SJSA1 (cell line): ENCODE measurements at regions not wholly inside any gene's neighbourhood (a gene's known extent, or its start where the extent isn't known, plus 50 kb on each side); places are given as distances from the start of the nearest gene placed in this dataset.

Source experiments
- DNase-seq, 2 experiments: peaks; one replicate each; pipeline ENCODE4 v3.0.0-alpha.2; 2015 to 2020; ENCODE audit warnings: low spot score in 2 of 2, low read depth in 1 of 2
- H3K27ac ChIP-seq: fragments of 250-450 bp; sonication (Bioruptor Pico); 2 replicates; pipeline ENCODE4 v1.5.1; 2020; ENCODE audit warnings: mild to moderate bottlenecking, moderate library complexity
- H3K27me3 ChIP-seq: fragments of 250-450 bp; sonication (Bioruptor Pico); replicated peaks from 2 replicates; pipeline ENCODE4 v1.5.1; 2020; ENCODE audit warnings: mild to moderate bottlenecking, moderate library complexity
- H3K36me3 ChIP-seq: fragments of 250-450 bp; sonication (Bioruptor Pico); 2 replicates; pipeline ENCODE4 v1.5.1; 2020; ENCODE audit warnings: mild to moderate bottlenecking
- H3K4me1 ChIP-seq: fragments of 250-450 bp; sonication (Bioruptor Pico); replicated peaks from 2 replicates; pipeline ENCODE4 v1.6.1; 2021; ENCODE audit warnings: mild to moderate bottlenecking
- H3K4me3 ChIP-seq: fragments of 250-450 bp; sonication (Bioruptor Pico); 2 replicates; pipeline ENCODE4 v1.5.1; 2020; ENCODE audit warnings: mild to moderate bottlenecking
- H3K9me3 ChIP-seq: fragments of 250-450 bp; sonication (Bioruptor Pico); replicated peaks from 2 replicates; pipeline ENCODE4 v1.5.1; 2020; ENCODE audit warnings: mild to moderate bottlenecking

- DNase-seq, result no peak
- H3K4me3 ChIP-seq, result no peak overlapping the region
- H3K9me3 ChIP-seq, result no peaks in the 10 kb centered on the region
- H3K4me1 ChIP-seq, result no peaks in the 10 kb centered on the region
- H3K27ac ChIP-seq, result no peak overlapping the region
- H3K27me3 ChIP-seq, result no peaks in the 10 kb centered on the region
- H3K36me3 ChIP-seq, result no peaks in the 10 kb centered on the region
These were observed 179.9 kb upstream of the NETO1 start for GRCh38 chr18:73047688-73048087.

GRCh38 chr18:73045037-73045436 lies 177.2 kb upstream of the NETO1 start:
- no peak overlapping the region for H3K27ac ChIP-seq
- DNase-seq, result no peak
- H3K4me1 ChIP-seq, result no peaks in the 10 kb centered on the region
- no peaks in the 10 kb centered on the region for H3K27me3 ChIP-seq
- H3K4me3 ChIP-seq, result no peak overlapping the region
- H3K36me3 ChIP-seq, result no peaks in the 10 kb centered on the region
- H3K9me3 ChIP-seq, result no peaks in the 10 kb centered on the region

GRCh38 chr18:73043611-73044010 lies 175.8 kb upstream of the NETO1 start:
- no peaks in the 10 kb centered on the region for H3K27me3 ChIP-seq
- DNase-seq, result no peak
- no peaks in the 10 kb centered on the region for H3K9me3 ChIP-seq
- no peaks in the 10 kb centered on the region for H3K4me1 ChIP-seq
- no peak overlapping the region for H3K4me3 ChIP-seq
- no peaks in the 10 kb centered on the region for H3K36me3 ChIP-seq
- H3K27ac ChIP-seq, result no peak overlapping the region

GRCh38 chr18:73043211-73043610 lies 175.4 kb upstream of the NETO1 start:
- Histone ChIP-seq H3K9me3 (no peaks in the 10 kb centered on the region), H3K4me1 (no peaks in the 10 kb centered on the region), H3K27me3 (no peaks in the 10 kb centered on the region), H3K4me3 (no peak overlapping the region), H3K27ac (no peak overlapping the region), H3K36me3 (no peaks in the 10 kb centered on the region)
- DNase-seq, result no peak

- Histone ChIP-seq H3K36me3 (no peaks in the 10 kb centered on the region), H3K9me3 (no peaks in the 10 kb centered on the region), H3K4me3 (no peak overlapping the region), H3K27ac (no peak overlapping the region), H3K4me1 (no peaks in the 10 kb centered on the region), H3K27me3 (no peaks in the 10 kb centered on the region)
- no peak for DNase-seq
These were observed 172.5 kb upstream of the NETO1 start for GRCh38 chr18:73040247-73040646.

GRCh38 chr18:73038336-73038735 lies 170.5 kb upstream of the NETO1 start:
- Histone ChIP-seq H3K27ac (no peak overlapping the region), H3K4me1 (no peaks in the 10 kb centered on the region), H3K9me3 (no peaks in the 10 kb centered on the region), H3K36me3 (no peaks in the 10 kb centered on the region), H3K27me3 (no peaks in the 10 kb centered on the region), H3K4me3 (no peak overlapping the region)
- DNase-seq, result no peak

- Histone ChIP-seq H3K9me3 (no peaks in the 10 kb centered on the region; the same call in 1 of the 2 replicates), H3K36me3 (no peaks in the 10 kb centered on the region), H3K4me3 (no peak overlapping the region), H3K27me3 (no peaks in the 10 kb centered on the region), H3K4me1 (no peaks in the 10 kb centered on the region), H3K27ac (no peak overlapping the region)
- DNase-seq, result no peak
These were observed 156.2 kb upstream of the NETO1 start for GRCh38 chr18:73023975-73024374.

GRCh38 chr18:73009691-73010090 lies 141.9 kb upstream of the NETO1 start:
- Histone ChIP-seq H3K4me3 (no peak overlapping the region), H3K9me3 (0 out of 2 replicates have a peak, but pooled peaks cover 2% of the 10 kb centered on the region), H3K36me3 (no peaks in the 10 kb centered on the region), H3K27me3 (no peaks in the 10 kb centered on the region), H3K27ac (no peak overlapping the region), H3K4me1 (no peaks in the 10 kb centered on the region)
- DNase-seq, result no peak

GRCh38 chr18:73007915-73008308 lies 140.1 kb upstream of the NETO1 start:
- no peak for DNase-seq
- Histone ChIP-seq H3K9me3 (no peaks in the 10 kb centered on the region), H3K27ac (no peak overlapping the region), H3K36me3 (no peaks in the 10 kb centered on the region), H3K4me3 (no peak overlapping the region), H3K4me1 (no peaks in the 10 kb centered on the region), H3K27me3 (no peaks in the 10 kb centered on the region)

- no peak for DNase-seq
- no peaks in the 10 kb centered on the region for H3K27me3 ChIP-seq
- H3K4me3 ChIP-seq, result no peak overlapping the region
- no peaks in the 10 kb centered on the region for H3K36me3 ChIP-seq
- H3K9me3 ChIP-seq, result no peaks in the 10 kb centered on the region
- H3K4me1 ChIP-seq, result no peaks in the 10 kb centered on the region
- no peak overlapping the region for H3K27ac ChIP-seq
These were observed 139.6 kb upstream of the NETO1 start for GRCh38 chr18:73007195-73007914.

- Histone ChIP-seq H3K4me3 (no peak overlapping the region), H3K9me3 (no peaks in the 10 kb centered on the region), H3K36me3 (no peaks in the 10 kb centered on the region), H3K27me3 (no peaks in the 10 kb centered on the region), H3K4me1 (no peaks in the 10 kb centered on the region), H3K27ac (no peak overlapping the region)
- no peak for DNase-seq
These were observed 138.5 kb upstream of the NETO1 start for GRCh38 chr18:73006331-73006730.

GRCh38 chr18:73004260-73004659 lies 136.5 kb upstream of the NETO1 start:
- Histone ChIP-seq H3K36me3 (no peaks in the 10 kb centered on the region), H3K27me3 (no peaks in the 10 kb centered on the region), H3K9me3 (no peaks in the 10 kb centered on the region), H3K4me3 (no peak overlapping the region), H3K4me1 (no peaks in the 10 kb centered on the region), H3K27ac (no peak overlapping the region)
- DNase-seq, result no peak

- Histone ChIP-seq H3K27me3 (no peaks in the 10 kb centered on the region), H3K9me3 (no peaks in the 10 kb centered on the region), H3K27ac (no peak overlapping the region), H3K4me1 (no peaks in the 10 kb centered on the region), H3K4me3 (no peak overlapping the region), H3K36me3 (no peaks in the 10 kb centered on the region)
- no peak for DNase-seq
These were observed 132.3 kb upstream of the NETO1 start for GRCh38 chr18:72999971-73000607.

- Histone ChIP-seq H3K27me3 (no peaks in the 10 kb centered on the region), H3K27ac (no peak overlapping the region), H3K4me1 (no peaks in the 10 kb centered on the region), H3K36me3 (no peaks in the 10 kb centered on the region), H3K9me3 (no peaks in the 10 kb centered on the region), H3K4me3 (no peak overlapping the region)
- DNase-seq, result no peak
These were observed 127.8 kb upstream of the NETO1 start for GRCh38 chr18:72995558-72995957.

GRCh38 chr18:72993250-72993649 lies 125.5 kb upstream of the NETO1 start:
- no peaks in the 10 kb centered on the region for H3K9me3 ChIP-seq
- H3K4me3 ChIP-seq, result no peak overlapping the region
- H3K27ac ChIP-seq, result no peak overlapping the region
- DNase-seq, result no peak
- no peaks in the 10 kb centered on the region for H3K4me1 ChIP-seq
- H3K36me3 ChIP-seq, result no peaks in the 10 kb centered on the region
- H3K27me3 ChIP-seq, result no peaks in the 10 kb centered on the region
